HT1080 (cell line): ENCODE measurements at regions not wholly inside any gene's neighbourhood (a gene's known extent, or its start where the extent isn't known, plus 50 kb on each side); places are given as distances from the start of the nearest gene placed in this dataset.
A peak's percentile ranks its signal among the peaks of the same experiment; 100 is the strongest.
"Not testable (repeated sequence)": the region's sequence is repeated elsewhere in the genome, so short reads cannot be mapped to it uniquely, and the experiment has no call there.

Experiments
- DNase-seq: peaks from one replicate; pipeline ENCODE4 v3.0.0-alpha.2; 2015; ENCODE audit warnings: low read depth

DNA sequence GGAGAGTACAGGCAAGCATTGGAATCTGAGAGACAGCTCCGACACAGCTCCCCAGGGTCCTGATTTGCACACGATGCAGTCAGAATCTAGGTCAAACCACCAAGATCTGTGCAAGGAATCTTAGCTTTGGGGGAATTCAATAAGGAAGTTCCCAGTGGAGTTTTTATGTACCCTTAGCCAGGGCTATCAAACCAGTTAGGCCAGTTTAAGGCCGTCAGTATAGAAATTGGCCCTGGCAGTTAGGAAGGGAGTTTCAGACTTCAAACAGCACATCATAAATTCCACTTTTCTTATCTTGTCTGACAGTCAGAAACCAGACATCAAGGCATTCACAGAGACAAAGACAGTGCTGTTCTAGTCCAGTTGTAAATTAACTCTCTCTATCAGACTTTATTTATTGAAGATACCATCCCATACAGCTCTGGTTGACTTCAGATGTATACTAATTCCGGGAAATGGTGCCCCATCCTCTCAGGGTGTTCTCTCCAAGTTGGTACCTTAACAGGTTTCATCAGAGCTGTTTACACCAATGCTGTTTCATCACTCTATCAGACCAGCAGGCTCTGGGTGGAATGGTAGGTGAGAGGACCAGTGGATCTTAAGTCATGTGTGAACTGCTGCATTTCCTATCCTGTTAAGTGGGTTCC, 157.5 kb upstream of the ATF7IP start:
- no peak for DNase-seq

DNA sequence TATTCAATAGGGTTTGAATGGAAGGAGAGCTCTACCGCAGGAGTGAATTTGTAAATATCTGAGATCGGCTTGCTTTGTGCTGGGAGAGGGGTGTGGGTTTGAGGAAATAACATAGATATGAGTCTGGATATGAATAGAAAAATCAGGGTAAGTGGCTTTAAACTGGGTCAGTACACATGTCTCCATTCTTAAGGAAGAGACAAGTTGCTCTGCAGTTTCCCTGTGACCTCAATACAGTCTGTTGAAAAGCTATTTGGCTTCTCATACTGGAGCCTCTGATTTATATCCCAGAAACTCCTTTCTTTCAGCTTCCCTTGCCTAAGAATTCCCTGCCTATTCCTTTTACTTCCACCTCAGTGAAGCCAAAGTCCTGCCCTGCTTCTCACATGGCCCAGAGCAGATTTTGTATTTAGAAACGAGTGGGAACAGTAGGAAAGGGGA, 153.5 kb upstream of the ATF7IP start:
- no peak for DNase-seq

DNA sequence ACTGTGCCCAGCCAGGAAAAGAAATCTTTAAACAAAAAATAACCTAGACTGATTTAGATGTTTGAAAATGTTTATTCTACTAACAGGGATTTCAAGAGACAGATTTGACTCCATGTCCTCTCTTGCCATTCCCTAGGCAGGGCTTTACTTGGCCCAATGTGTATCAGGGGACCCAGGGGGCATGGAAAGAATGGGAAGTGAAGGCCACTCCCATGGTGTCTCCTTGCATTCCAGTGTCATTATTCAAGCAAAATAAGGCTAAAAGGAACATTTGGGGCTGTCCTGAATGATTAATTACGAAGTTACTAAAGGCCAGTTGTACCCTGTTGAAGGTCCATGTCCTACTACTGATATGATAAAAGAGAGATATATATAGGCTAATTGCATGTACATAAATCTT, 151.9 kb upstream of the ATF7IP start:
- DNase-seq = no peak

DNA sequence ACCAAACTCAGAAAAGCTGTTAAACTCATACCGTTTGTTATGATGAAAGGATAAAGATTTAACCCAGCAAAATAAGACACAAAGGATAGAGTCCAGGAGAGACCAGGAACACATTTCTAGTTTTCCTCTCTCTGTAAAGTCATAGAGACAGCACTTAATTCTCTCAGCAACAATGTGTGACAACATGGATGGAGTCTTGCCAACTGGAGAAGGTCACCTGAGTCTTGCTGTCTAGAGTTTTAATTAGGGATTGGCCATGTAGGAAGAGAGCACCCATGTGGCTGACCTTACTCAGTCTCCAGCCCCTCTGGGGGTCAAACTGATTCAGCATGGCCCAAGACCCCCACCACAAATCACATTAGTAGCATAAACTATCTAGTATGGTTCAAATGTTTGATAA, 151.0 kb upstream of the ATF7IP start:
- DNase-seq = no peak

DNA sequence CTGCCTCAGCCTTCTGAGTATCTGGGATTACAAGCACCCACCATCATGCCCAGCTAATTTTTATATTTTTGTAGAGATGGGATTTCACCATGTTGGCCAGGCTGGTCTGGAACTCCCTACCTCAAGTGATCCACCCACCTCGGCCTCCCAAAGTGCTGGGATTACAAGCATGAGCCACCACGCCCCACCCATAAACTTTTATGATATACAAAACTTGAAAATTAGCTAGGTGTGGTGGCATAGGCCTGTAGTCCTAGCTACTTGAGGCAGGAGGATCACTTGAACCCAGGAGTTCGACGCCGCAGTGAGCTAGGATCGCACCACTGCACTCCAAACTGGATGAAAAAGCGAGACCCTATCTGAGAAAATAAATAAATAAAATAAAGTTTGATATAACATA, 149.5 kb upstream of the ATF7IP start:
- DNase-seq = not testable (repeated sequence)

DNA sequence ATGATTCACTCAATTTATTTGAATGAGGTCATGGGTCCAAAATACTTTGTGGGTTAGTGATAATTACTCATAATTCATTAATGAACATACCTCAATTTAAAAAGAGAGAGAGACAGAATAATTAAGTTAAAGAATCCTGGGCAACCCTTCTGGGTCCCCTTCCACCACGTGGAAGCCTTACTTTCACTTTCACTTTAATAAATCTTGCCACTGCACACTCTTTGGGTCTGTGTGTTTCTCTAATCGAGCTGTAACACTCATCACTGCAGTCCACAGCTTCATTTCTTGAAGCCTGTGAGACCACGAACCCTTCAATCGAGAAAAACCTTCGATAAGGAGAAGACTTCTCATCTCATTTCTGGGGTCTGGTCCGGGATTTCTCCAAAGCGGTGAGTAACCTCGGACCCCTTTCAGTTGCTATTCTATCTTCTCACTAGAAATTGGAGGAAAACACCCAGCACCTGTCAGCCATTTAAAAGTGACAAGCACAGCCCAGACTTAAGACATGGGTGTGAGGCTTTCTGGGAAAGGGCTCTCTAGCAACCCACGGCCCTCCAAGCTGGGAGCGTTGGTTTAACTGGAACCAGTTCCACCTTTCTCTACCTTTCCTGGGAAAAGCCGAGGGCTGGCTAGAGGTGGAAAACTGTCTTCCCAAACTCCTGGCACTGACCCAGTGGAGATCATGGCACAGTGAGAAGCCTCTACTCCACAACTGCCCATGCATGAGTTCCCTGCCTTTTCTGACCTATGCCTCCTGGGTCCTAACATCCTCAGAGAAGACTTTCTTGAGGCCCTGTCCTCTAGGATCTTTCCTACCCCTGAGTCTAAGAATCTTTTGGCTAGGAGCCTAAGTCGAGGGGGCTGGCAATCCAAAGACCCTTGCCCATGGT, 148.8 kb upstream of the ATF7IP start:
- DNase-seq = peak; percentile 10

DNA sequence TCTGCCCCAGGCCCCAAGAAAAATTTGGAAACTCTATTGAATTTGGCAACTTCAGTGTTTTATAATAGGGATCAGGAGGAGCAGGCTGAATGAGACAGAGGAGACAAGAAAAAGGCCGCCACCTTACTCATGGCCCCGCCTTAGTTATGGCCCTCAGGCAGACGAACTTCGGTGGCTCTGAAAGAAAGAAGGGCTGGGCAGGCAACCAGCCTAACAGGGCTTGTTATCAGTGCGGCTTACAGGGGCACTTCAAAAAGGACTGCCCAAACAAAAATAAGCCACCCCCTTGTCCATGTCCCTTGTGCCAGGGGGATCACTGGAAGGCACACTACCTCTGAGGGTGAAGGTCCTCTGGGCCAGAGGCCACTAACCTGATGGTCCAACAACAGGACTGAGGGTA, 146.3 kb upstream of the ATF7IP start:
- no peak for DNase-seq

DNA sequence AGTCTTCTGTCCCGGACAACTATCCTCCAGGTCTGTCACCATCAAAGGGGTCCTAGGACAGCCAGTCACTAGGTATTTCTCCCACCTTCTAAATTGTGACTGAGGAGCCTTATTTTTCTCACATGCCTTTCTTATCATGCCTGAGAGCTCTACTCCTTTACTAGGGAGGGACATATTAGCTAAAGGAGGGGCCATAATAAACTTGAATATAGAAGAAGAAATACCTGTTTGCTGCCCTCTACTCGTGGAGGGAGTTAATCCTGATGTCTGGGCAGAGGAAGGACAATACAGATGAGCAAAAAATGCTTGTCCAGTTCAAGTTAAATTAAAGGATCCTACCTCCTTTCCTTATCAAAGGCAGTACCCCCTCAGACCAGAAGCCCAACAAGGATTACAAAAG, 145.8 kb upstream of the ATF7IP start:
- not testable (repeated sequence) for DNase-seq

DNA sequence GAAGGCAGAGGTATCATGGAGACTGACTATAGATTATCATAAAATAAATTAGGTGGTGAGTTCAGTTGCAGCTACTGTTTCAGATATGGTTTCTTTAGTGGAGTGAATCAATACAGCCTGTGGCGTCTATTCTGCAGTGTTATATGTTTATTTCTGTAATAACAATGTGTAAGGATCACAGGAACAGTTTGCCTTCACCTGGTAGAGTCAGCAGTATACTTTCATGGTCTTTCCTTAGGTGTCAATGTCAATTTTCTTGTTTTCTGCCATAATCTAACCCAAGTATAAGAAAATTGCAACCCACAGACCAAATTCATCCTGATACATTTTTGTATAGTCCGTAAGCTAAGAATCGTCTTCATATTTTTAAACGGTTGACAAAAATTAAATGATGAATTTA, 140.4 kb upstream of the ATF7IP start:
- DNase-seq = no peak

DNA sequence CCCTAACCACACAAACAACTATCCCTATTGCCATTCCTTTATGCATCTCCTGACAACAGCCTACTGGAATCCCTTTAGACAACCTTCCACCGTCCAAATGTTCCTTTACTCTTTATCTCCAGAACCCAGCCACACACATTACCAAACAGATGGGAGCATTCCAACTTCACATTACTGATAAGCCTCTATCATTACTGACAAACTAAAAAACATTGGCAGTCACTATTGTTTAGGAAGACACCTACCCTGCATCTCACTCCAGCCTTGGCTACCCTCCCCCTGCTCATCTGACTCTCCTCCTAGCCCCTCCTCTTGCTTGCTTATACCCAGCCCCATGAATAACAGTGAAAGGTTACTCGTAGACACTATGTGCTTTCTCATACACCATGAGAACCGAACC, 130.3 kb upstream of the ATF7IP start:
- DNase-seq = not testable (repeated sequence)

DNA sequence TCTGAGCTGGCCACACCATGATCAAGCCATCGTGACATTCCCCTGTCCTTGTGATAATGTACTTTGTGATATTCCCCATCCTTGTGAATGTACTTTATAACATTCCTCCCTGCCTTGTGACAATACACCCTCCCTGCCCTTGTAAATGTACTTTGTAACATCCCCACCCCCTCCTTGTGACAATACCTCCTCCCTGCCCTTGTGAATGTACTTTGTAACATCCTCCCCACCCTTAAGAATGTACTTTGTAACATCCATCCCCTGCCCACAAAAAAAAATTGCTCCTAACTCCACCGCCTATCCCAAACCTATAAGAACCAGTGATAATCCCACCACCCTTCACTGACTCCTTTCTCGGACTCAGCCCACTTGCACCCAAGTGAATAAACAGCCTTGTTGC, 128.8 kb upstream of the ATF7IP start:
- not testable (repeated sequence) for DNase-seq

DNA sequence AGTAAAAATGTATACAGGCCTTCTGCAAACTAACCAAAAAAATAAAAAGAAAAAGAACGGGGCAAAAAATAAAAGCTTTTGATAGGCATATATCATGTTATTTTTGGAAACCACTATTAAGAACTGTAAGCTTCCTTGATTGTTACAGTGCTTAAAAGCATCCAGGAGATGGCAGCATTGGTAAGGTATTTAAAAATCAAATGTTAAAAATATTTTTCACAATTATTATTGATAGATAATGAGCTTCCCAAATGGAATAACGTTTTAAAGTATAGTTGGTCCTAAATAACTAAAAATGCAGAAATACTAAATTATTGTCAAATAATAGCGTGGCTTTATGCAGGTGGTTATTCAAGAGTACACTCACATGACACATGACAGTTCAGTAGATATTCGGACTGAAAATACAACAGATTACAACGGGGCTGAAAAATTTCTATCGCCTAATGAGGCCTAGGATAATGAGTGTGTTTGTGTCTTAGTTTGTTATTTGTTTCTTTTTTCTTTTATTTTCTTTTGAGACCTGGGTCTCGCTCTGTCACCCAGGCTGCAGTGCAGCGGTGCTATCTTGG, 127.2 kb upstream of the ATF7IP start:
- DNase-seq = no peak

DNA sequence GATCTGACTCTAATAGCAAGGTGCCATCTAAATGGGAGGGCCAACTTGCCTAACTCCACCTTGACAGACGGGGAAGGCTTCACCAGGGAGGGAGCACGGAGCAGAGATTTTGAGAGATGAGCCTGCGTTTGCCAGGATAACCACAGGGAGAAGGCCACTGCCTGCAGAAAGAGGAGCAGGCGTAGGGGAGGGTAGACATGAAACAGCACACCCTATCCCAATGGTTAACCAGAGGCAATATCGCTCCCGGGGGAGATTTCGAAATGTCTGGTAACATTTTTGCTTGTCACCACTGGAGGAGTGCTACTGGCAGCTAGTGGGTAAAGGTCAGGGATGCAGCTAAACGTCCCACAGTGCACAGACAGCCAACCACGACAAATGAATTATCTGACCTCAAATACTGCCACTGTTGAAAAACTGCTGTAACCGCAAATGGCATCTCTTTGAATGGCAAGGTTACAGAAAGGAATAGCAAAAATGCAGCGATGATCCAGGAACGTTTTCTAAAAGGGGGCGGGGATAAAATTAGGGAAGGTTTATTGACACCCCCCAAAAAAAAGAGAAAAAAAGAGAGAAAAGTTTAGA, 126.0 kb upstream of the ATF7IP start:
- no peak for DNase-seq

DNA sequence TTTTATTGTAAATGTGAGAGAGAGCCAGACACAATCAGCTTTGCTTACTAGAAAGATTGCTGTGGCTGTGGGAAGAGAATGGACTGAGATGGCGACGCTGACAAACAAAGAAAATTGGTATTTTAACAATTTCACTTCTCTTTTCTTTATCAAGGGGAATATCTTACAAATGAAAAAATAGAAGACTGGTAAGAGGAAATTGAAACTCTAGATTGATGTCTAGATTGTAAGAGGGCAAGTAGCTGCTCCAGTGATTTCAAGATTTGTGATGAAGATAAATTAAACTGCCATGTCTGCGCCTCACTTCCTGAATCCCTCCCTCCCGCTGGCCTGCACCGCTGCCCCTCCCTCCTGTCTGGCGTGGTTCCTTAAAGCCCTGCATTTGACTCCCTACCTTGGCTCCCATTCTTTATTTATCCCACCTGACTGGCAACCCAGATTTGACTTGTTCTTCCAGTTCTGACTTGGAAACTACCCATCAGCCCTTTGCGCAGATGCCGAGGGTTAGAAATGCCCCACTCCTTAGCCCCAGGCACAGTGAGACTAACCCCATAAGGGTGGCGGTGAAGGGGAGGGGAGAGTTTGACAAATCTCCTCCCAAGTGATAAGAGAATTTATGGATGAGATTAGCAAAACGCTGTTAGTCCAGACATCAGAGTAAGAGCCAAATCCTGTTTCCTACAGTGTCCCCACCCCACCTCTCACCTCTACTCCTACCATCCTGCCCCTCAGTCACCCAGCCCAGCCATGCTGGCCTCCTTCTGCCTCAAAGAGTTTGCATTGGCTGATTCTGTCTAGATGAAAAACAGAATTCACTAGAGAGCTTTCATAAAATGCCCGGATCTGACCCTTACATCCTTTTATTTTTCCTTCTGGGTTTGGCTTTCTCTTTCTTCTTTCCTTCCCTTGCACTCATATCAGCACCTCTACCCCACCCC, 125.3 kb upstream of the ATF7IP start:
- no peak for DNase-seq

DNA sequence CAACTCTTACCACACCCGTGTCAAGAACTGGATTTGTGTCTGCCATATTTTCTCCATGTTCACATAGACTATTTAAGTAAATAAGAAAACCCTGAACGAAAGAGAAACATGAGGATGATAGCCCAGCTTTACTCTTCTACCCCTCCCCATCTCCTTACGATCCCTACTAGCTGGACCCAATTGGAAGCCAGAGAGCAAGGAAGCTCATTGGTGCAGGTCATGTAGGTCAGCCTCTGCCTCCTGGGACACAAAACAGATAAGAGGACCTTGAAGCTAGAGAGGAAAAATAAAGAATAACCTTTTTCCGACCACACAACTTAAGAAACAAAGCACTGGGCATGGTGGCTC, 124.6 kb upstream of the ATF7IP start:
- DNase-seq = no peak

DNA sequence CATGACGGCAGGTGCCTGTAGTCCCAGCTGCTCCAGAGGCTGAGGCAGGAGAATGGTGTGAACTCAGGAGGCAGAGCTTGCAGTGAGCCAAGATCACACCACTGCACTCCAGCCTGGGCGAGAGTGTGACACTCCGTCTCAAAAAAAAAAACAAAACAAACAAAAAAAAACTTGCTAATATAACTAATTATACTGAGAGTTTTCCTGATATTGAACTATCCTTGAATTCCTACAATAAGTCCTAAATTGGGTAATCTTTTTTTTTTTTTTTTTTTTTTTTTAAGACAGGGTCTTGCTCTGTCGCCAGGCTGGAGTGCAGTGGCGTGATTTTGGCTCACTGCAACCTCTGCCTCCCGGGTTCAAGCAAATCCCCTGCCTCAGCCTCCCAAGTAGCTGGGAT, 122.7 kb upstream of the ATF7IP start:
- not testable (repeated sequence) for DNase-seq

DNA sequence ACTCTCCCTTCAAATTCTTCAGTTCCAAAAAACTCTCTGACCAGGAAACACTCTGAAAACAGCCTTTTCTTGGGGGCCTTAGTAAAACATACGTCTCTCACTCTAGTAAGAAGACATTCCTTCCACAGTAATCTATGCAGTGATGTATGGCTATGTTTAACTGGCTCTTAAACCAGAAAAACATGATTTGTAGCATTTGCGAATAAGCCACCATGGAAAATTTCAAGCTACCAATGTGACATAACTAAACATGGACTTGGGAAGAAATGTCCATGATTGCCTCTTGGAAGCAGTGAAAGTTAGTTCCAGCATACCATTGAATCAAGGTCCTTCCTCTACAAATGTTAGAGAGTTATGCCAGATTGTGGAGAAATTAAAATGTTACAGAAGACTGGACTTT, 121.5 kb upstream of the ATF7IP start:
- no peak for DNase-seq

DNA sequence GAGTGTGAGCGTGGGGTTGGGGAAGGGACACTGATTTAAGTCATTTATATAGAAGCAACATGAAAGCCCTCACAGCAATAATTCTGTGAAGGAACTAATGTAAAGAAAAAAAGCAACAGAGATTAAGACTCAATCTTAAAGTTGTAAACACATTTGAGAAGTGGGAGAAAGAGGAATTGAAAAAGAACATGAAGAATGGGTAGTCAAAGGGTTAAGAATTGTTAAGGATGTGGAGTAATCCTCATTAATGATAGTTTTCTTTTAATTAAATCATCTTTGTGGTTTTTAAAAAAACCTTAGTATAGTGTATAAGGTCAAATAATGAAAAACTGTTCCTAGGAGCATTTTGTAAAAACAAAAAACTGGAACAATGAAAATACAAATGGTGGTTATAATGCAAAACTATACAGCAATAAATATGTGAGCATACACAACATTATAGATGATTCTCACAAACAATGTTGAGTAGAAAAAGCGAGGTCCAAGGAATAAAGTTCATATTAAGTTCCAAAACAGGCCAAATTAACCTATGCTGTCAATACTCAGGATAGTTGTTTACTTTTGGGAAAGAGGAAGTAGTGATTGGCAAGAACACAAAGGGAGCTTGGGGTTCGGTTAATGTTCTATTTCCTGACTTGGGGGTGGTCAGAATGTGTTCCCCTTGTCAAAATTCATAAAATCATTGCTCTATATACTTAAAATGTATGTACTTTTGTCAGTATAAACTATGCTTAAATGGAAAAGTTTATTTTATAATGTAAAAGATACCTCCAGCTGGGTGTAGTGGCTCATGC, 120.4 kb upstream of the ATF7IP start:
- DNase-seq = no peak

DNA sequence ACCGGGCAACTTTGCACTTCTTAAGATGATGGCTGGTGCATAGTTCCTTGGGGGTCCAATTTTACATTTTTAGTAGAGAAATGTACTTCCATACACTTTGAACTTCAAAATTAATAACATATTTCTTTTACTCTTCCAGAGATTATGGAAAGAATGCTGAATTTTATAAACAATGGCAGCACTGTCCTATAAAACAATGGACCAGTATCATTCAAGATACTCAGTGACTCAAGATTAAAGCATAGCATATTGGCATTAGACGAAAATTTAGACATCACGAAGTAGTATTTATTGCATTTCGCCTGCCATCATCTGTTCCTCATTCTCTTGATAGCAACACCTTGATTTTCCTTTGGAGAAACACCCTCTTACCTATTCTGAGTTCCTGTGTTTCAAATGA, 118.3 kb upstream of the ATF7IP start:
- no peak for DNase-seq

DNA sequence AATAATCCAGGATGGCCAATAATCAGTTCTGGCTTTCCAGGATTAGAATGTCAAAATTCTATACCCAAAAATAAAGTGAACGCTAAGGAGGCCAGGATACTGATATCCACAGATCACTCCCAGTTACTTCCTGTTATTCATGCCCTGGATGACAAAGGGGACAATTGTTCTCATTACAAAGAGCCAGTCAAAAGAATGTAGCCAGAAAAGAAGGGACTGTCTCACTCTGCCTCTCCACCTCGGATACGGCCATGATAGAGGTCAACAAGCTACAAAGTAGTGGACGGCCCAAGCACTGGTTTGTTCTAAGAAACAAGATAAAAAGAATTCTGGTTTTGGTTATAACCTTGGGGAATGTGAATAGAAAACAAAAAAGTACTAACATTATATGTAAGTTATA, 116.1 kb upstream of the ATF7IP start:
- peak; percentile 67 for DNase-seq
